ENCODE measurements at regions not wholly inside any gene's neighbourhood (a gene's known extent, or its start where the extent isn't known, plus 50 kb on each side); places are given as distances from the start of the nearest gene placed in this dataset.

DNA sequence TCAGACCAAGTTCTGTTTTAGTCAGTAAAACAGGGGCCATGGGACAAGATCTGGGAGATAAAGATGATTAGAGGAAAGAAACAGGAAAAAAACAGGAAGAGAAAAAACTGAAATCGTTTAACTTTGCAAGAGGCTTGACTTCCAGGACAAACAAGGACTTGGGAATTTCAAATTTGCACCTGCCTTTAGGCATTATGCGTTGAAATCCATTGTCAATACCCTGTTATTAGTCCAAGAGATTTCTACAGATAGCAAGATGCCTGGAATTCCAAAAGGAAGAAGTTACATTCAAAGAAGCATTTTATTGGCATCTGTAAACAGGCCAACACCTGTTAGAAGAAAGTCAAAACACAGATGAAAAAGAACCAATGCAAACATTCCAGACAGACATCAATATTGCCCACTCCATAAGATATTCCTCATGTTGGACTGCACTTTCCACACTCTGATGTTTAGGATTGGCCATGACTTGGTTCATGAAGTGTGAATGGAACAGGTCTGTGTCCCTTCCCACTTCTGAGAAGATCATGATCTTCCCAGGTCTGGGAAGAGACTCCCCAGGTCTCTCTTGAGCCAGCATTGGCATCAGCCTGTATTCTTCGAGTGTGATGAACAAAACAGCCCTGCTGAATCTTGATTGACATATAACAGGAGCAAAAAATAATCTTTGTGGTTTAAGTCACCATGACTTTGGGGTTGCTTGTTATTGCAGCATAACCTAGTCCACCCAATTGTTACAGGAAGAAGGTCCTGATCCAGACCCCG, 181.4 kb upstream of the FN1 start (continued):
- TF ChIP-seq, protein P1, sequence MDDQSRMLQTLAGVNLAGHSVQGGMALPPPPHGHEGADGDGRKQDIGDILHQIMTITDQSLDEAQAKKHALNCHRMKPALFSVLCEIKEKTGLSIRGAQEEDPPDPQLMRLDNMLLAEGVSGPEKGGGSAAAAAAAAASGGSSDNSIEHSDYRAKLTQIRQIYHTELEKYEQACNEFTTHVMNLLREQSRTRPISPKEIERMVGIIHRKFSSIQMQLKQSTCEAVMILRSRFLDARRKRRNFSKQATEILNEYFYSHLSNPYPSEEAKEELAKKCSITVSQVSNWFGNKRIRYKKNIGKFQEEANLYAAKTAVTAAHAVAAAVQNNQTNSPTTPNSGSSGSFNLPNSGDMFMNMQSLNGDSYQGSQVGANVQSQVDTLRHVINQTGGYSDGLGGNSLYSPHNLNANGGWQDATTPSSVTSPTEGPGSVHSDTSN (CRISPR knock-in tag; IDR thresholded peaks at IDR 0.05; ENCODE audit: borderline replicate concordance), result no peak
- no peak for TF ChIP-seq ZNF234 (CRISPR knock-in tag; conservative IDR thresholded peaks at IDR 0.05)
- TF ChIP-seq ZNF589 (CRISPR knock-in tag; conservative IDR thresholded peaks at IDR 0.05), result no peak
- TF ChIP-seq ZNF552 (CRISPR knock-in tag; IDR thresholded peaks at IDR 0.05; ENCODE audit: borderline replicate concordance), result no peak
- TF ChIP-seq ZNF557 (CRISPR knock-in tag; IDR thresholded peaks at IDR 0.05), result 0 out of 2 replicates have a peak, but pooled peaks have one; percentile 65
- TF ChIP-seq ZMYM2 (CRISPR knock-in tag; IDR thresholded peaks at IDR 0.05), result no peak
- no peak for TF ChIP-seq ATF4 (CRISPR knock-in tag; IDR thresholded peaks at IDR 0.05)
- peak; percentile 88 for TF ChIP-seq ARNTL (CRISPR knock-in tag; IDR thresholded peaks at IDR 0.05)
- no peak for TF ChIP-seq ZNF780A (CRISPR knock-in tag; IDR thresholded peaks at IDR 0.05)
- TF ChIP-seq NFIB (CRISPR knock-in tag; IDR thresholded peaks at IDR 0.05; ENCODE audit: borderline replicate concordance), result no peak
- TF ChIP-seq, protein P2, sequence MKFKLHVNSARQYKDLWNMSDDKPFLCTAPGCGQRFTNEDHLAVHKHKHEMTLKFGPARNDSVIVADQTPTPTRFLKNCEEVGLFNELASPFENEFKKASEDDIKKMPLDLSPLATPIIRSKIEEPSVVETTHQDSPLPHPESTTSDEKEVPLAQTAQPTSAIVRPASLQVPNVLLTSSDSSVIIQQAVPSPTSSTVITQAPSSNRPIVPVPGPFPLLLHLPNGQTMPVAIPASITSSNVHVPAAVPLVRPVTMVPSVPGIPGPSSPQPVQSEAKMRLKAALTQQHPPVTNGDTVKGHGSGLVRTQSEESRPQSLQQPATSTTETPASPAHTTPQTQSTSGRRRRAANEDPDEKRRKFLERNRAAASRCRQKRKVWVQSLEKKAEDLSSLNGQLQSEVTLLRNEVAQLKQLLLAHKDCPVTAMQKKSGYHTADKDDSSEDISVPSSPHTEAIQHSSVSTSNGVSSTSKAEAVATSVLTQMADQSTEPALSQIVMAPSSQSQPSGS (CRISPR knock-in tag; IDR thresholded peaks at IDR 0.05), result peak; percentile 89
- TF ChIP-seq PCBP2 (optimal IDR thresholded peaks at IDR 0.05; ENCODE audit: low read depth, low read length, poor library complexity, severe bottlenecking), result no peak
- TF ChIP-seq ZNF30 (CRISPR knock-in tag; IDR thresholded peaks at IDR 0.05), result no peak
- no peak for TF ChIP-seq PCBP1 (IDR thresholded peaks at IDR 0.05; ENCODE audit: borderline replicate concordance, low read depth, low read length)
- TF ChIP-seq, protein P3, sequence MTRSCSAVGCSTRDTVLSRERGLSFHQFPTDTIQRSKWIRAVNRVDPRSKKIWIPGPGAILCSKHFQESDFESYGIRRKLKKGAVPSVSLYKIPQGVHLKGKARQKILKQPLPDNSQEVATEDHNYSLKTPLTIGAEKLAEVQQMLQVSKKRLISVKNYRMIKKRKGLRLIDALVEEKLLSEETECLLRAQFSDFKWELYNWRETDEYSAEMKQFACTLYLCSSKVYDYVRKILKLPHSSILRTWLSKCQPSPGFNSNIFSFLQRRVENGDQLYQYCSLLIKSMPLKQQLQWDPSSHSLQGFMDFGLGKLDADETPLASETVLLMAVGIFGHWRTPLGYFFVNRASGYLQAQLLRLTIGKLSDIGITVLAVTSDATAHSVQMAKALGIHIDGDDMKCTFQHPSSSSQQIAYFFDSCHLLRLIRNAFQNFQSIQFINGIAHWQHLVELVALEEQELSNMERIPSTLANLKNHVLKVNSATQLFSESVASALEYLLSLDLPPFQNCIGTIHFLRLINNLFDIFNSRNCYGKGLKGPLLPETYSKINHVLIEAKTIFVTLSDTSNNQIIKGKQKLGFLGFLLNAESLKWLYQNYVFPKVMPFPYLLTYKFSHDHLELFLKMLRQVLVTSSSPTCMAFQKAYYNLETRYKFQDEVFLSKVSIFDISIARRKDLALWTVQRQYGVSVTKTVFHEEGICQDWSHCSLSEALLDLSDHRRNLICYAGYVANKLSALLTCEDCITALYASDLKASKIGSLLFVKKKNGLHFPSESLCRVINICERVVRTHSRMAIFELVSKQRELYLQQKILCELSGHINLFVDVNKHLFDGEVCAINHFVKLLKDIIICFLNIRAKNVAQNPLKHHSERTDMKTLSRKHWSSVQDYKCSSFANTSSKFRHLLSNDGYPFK (CRISPR knock-in tag; IDR thresholded peaks at IDR 0.05; ENCODE audit: borderline replicate concordance), result no peak
- peak; percentile 88 for TF ChIP-seq HMG20B (CRISPR knock-in tag; conservative IDR thresholded peaks at IDR 0.05)
- TF ChIP-seq TCF7L2 (IDR thresholded peaks at IDR 0.05; ENCODE audit: low read depth, low read length), result peak; percentile 66; the same call in 1 of the 2 replicates
- no peak for TF ChIP-seq SIN3B (IDR thresholded peaks at IDR 0.05; ENCODE audit: low read length)
- TF ChIP-seq GMEB2 (CRISPR knock-in tag; IDR thresholded peaks at IDR 0.05; ENCODE audit: low read depth), result no peak; the same call in 1 of the 2 replicates

All from HepG2 (cell line).